B cell (primary cell): ENCODE measurements at regions not wholly inside any gene's neighbourhood (a gene's known extent, or its start where the extent isn't known, plus 50 kb on each side); places are given as distances from the start of the nearest gene placed in this dataset.

ENCODE experiments used
- EZH2 ChIP-seq: IDR thresholded peaks from 2 replicates; pipeline ENCODE4 v1.6.1; 2012; ENCODE audit warnings: borderline replicate concordance, low read depth, mild to moderate bottlenecking, moderate library complexity, low read length; ENCODE audit not compliant: insufficient read depth, poor library complexity, severe bottlenecking
- TF ChIP-seq, protein P1 (sequence below): fragments of 200-600 bp; IDR thresholded peaks from one replicate; pipeline ENCODE4 v1.8.0; 2022; ENCODE audit warnings: antibody characterized with exemption, mild to moderate bottlenecking

DNA sequence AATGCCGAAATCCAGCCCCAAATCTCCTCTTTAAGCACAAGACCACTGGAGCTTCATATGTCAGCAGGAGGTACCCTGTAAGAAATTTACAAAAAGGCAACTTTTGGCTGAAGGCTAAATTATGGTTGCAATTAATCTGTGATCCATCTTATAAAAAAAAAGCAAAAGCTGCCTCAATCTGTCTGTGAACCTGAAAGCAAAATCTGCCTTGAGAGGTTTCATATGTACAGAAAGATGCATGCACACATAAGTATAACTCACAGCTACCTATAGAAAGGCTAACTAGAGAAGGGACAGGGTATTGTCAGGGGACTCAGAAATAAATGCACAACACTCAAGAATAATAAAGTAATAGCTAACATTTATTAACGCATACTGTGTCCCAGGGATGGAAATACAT lies 964.2 kb upstream of the ADGRL2 start:
- TF ChIP-seq, protein P1, sequence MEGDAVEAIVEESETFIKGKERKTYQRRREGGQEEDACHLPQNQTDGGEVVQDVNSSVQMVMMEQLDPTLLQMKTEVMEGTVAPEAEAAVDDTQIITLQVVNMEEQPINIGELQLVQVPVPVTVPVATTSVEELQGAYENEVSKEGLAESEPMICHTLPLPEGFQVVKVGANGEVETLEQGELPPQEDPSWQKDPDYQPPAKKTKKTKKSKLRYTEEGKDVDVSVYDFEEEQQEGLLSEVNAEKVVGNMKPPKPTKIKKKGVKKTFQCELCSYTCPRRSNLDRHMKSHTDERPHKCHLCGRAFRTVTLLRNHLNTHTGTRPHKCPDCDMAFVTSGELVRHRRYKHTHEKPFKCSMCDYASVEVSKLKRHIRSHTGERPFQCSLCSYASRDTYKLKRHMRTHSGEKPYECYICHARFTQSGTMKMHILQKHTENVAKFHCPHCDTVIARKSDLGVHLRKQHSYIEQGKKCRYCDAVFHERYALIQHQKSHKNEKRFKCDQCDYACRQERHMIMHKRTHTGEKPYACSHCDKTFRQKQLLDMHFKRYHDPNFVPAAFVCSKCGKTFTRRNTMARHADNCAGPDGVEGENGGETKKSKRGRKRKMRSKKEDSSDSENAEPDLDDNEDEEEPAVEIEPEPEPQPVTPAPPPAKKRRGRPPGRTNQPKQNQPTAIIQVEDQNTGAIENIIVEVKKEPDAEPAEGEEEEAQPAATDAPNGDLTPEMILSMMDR = no peak
- no peak for TF ChIP-seq EZH2
